ENCODE measurements at regions not wholly inside any gene's neighbourhood (a gene's known extent, or its start where the extent isn't known, plus 50 kb on each side); places are given as distances from the start of the nearest gene placed in this dataset.

- peak overlapping the region; percentile 82 for H2AK5ac ChIP-seq (ENCODE audit: low read length, severe bottlenecking)
- peaks cover 1% of the 10 kb centered on the region for H3K79me1 ChIP-seq (replicated peaks; ENCODE audit: low read length, poor library complexity, severe bottlenecking)
- no peak overlapping the region for H2AFZ ChIP-seq (ENCODE audit: low read depth, low read length)
- no peak overlapping the region for H3K27ac ChIP-seq (ENCODE audit: low read length, poor library complexity, severe bottlenecking)
- 53% methylated on average over 5 of the region's 5 CpGs for WGBS
- H3K18ac ChIP-seq (ENCODE audit: low read depth in 1 of 2, low read length in 2 of 2) = no peak overlapping the region
- no peak overlapping the region for H2BK15ac ChIP-seq (ENCODE audit: low read depth, poor library complexity, severe bottlenecking)
- H3K4me1 ChIP-seq (ENCODE audit: control insufficient read depth, insufficient read depth, low read depth, low read length) = peaks cover 12% of the 10 kb centered on the region
- DNase-seq = peak; percentile 28
- peaks cover 0 to 8% of the 10 kb centered on the region in 2 experiments for H3K27me3 ChIP-seq (ENCODE audit: control insufficient read depth in 1 of 2, insufficient read depth in 1 of 2, low read length in 2 of 2)
- no peak overlapping the region for H3K14ac ChIP-seq (ENCODE audit: low read length in 2 of 2)
- no peak overlapping the region for H3K4me3 ChIP-seq (ENCODE audit: insufficient read depth in 1 of 2, low read depth in 1 of 2, low read length in 2 of 2)
- no peak overlapping the region for H3K4ac ChIP-seq (ENCODE audit: low read depth in 1 of 2, low read length in 2 of 2)
- no peak overlapping the region for H2BK12ac ChIP-seq (ENCODE audit: low read length in 2 of 2)
- no peak overlapping the region for H3K4me2 ChIP-seq (ENCODE audit: low read length, poor library complexity, severe bottlenecking)
- no peak overlapping the region for H3K23ac ChIP-seq (ENCODE audit: low read length in 2 of 2)
- H2BK5ac ChIP-seq (ENCODE audit: low read depth, low read length, poor library complexity, severe bottlenecking) = no peak overlapping the region
- H3K9ac ChIP-seq (ENCODE audit: low read length) = no peak overlapping the region
- no peak overlapping the region for H4K8ac ChIP-seq (ENCODE audit: low read length)
- no peaks in the 10 kb centered on the region for H3K36me3 ChIP-seq (ENCODE audit: control insufficient read depth in 1 of 2, insufficient read depth in 2 of 2, low read depth in 1 of 2, low read length in 2 of 2)
- no peaks in the 10 kb centered on the region for H3K9me3 ChIP-seq (ENCODE audit: control insufficient read depth, low read length)
- no peak overlapping the region for H2BK120ac ChIP-seq (ENCODE audit: low read depth, low read length)
- H4K91ac ChIP-seq (ENCODE audit: low read length) = no peak overlapping the region
These were observed 283.3 kb upstream of the PWP1 start for GRCh38 chr12:107402041-107403022.

GRCh38 chr12:107404981-107405380, 280.6 kb upstream of the PWP1 start:
- Histone ChIP-seq H2AK5ac (ENCODE audit: low read length, severe bottlenecking) (no peak overlapping the region), H3K4me1 (ENCODE audit: control insufficient read depth, insufficient read depth, low read depth, low read length) (peaks cover 5% of the 10 kb centered on the region), H3K9ac (ENCODE audit: low read length) (no peak overlapping the region), H4K8ac (ENCODE audit: low read length) (no peak overlapping the region), H3K4ac (ENCODE audit: low read depth in 1 of 2, low read length in 2 of 2) (no peak overlapping the region), H3K79me1 (replicated peaks; ENCODE audit: low read length, poor library complexity, severe bottlenecking) (peaks cover 1% of the 10 kb centered on the region), H3K23ac (ENCODE audit: low read length in 2 of 2) (no peak overlapping the region), H2BK12ac (ENCODE audit: low read length in 2 of 2) (no peak overlapping the region), H2BK15ac (ENCODE audit: low read depth, poor library complexity, severe bottlenecking) (no peak overlapping the region), H3K4me2 (ENCODE audit: low read length, poor library complexity, severe bottlenecking) (no peak overlapping the region), H3K27ac (ENCODE audit: low read length, poor library complexity, severe bottlenecking) (no peak overlapping the region), H3K18ac (ENCODE audit: low read depth in 1 of 2, low read length in 2 of 2) (no peak overlapping the region), H4K91ac (ENCODE audit: low read length) (no peak overlapping the region), H3K4me3 (ENCODE audit: insufficient read depth in 1 of 2, low read depth in 1 of 2, low read length in 2 of 2) (no peak overlapping the region), H2BK5ac (ENCODE audit: low read depth, low read length, poor library complexity, severe bottlenecking) (no peak overlapping the region), H3K9me3 (ENCODE audit: control insufficient read depth, low read length) (no peaks in the 10 kb centered on the region), H3K36me3 (ENCODE audit: control insufficient read depth in 1 of 2, insufficient read depth in 2 of 2, low read depth in 1 of 2, low read length in 2 of 2) (no peaks in the 10 kb centered on the region), H2AFZ (ENCODE audit: low read depth, low read length) (no peak overlapping the region), H3K14ac (ENCODE audit: low read length in 2 of 2) (no peak overlapping the region), H3K27me3 (ENCODE audit: control insufficient read depth in 1 of 2, insufficient read depth in 1 of 2, low read length in 2 of 2) (peaks cover 0 to 17% of the 10 kb centered on the region in 2 experiments), H2BK120ac (ENCODE audit: low read depth, low read length) (no peak overlapping the region)
- peak; percentile 6 for DNase-seq
- WGBS = 53% methylated on average over 2 of the region's 4 CpGs

GRCh38 chr12:107405436-107405835, 280.2 kb upstream of the PWP1 start:
- Histone ChIP-seq H2BK12ac (ENCODE audit: low read length in 2 of 2) (no peak overlapping the region), H3K4me1 (ENCODE audit: control insufficient read depth, insufficient read depth, low read depth, low read length) (peaks cover 5% of the 10 kb centered on the region), H3K18ac (ENCODE audit: low read depth in 1 of 2, low read length in 2 of 2) (no peak overlapping the region), H2AK5ac (ENCODE audit: low read length, severe bottlenecking) (no peak overlapping the region), H3K9me3 (ENCODE audit: control insufficient read depth, low read length) (no peaks in the 10 kb centered on the region), H2BK15ac (ENCODE audit: low read depth, poor library complexity, severe bottlenecking) (no peak overlapping the region), H4K91ac (ENCODE audit: low read length) (no peak overlapping the region), H4K8ac (ENCODE audit: low read length) (no peak overlapping the region), H3K36me3 (ENCODE audit: control insufficient read depth in 1 of 2, insufficient read depth in 2 of 2, low read depth in 1 of 2, low read length in 2 of 2) (no peaks in the 10 kb centered on the region), H2BK5ac (ENCODE audit: low read depth, low read length, poor library complexity, severe bottlenecking) (no peak overlapping the region), H3K4me3 (ENCODE audit: insufficient read depth in 1 of 2, low read depth in 1 of 2, low read length in 2 of 2) (no peak overlapping the region), H3K9ac (ENCODE audit: low read length) (no peak overlapping the region), H3K14ac (ENCODE audit: low read length in 2 of 2) (no peak overlapping the region), H3K4me2 (ENCODE audit: low read length, poor library complexity, severe bottlenecking) (no peak overlapping the region), H3K4ac (ENCODE audit: low read depth in 1 of 2, low read length in 2 of 2) (no peak overlapping the region), H2AFZ (ENCODE audit: low read depth, low read length) (no peak overlapping the region), H3K27me3 (ENCODE audit: control insufficient read depth in 1 of 2, insufficient read depth in 1 of 2, low read length in 2 of 2) (peaks cover 0 to 17% of the 10 kb centered on the region in 2 experiments), H3K27ac (ENCODE audit: low read length, poor library complexity, severe bottlenecking) (no peak overlapping the region), H3K23ac (ENCODE audit: low read length in 2 of 2) (no peak overlapping the region), H2BK120ac (ENCODE audit: low read depth, low read length) (no peak overlapping the region), H3K79me1 (replicated peaks; ENCODE audit: low read length, poor library complexity, severe bottlenecking) (peaks cover under 1% of the 10 kb centered on the region)
- no peak for DNase-seq
- WGBS = 87% methylated on average over 7 of the region's 7 CpGs

GRCh38 chr12:107406932-107407331, 278.7 kb upstream of the PWP1 start:
- Histone ChIP-seq H3K14ac (ENCODE audit: low read length in 2 of 2) (no peak overlapping the region), H3K4me2 (ENCODE audit: low read length, poor library complexity, severe bottlenecking) (no peak overlapping the region), H3K4me1 (ENCODE audit: control insufficient read depth, insufficient read depth, low read depth, low read length) (peaks cover 4% of the 10 kb centered on the region), H2BK15ac (ENCODE audit: low read depth, poor library complexity, severe bottlenecking) (no peak overlapping the region), H3K9me3 (ENCODE audit: control insufficient read depth, low read length) (no peaks in the 10 kb centered on the region), H2AFZ (ENCODE audit: low read depth, low read length) (no peak overlapping the region), H4K8ac (ENCODE audit: low read length) (no peak overlapping the region), H3K9ac (ENCODE audit: low read length) (no peak overlapping the region), H4K91ac (ENCODE audit: low read length) (no peak overlapping the region), H2BK120ac (ENCODE audit: low read depth, low read length) (no peak overlapping the region), H3K36me3 (ENCODE audit: control insufficient read depth in 1 of 2, insufficient read depth in 2 of 2, low read depth in 1 of 2, low read length in 2 of 2) (no peaks in the 10 kb centered on the region), H2BK12ac (ENCODE audit: low read length in 2 of 2) (no peak overlapping the region), H2BK5ac (ENCODE audit: low read depth, low read length, poor library complexity, severe bottlenecking) (no peak overlapping the region), H2AK5ac (ENCODE audit: low read length, severe bottlenecking) (peak overlapping the region; percentile 35), H3K79me1 (replicated peaks; ENCODE audit: low read length, poor library complexity, severe bottlenecking) (no peaks in the 10 kb centered on the region), H3K27ac (ENCODE audit: low read length, poor library complexity, severe bottlenecking) (no peak overlapping the region), H3K4ac (ENCODE audit: low read depth in 1 of 2, low read length in 2 of 2) (no peak overlapping the region), H3K18ac (ENCODE audit: low read depth in 1 of 2, low read length in 2 of 2) (no peak overlapping the region), H3K27me3 (ENCODE audit: control insufficient read depth in 1 of 2, insufficient read depth in 1 of 2, low read length in 2 of 2) (peaks cover 0 to 17% of the 10 kb centered on the region in 2 experiments), H3K23ac (ENCODE audit: low read length in 2 of 2) (no peak overlapping the region), H3K4me3 (ENCODE audit: insufficient read depth in 1 of 2, low read depth in 1 of 2, low read length in 2 of 2) (no peak overlapping the region)
- WGBS = 87% methylated on average over 5 of the region's 5 CpGs
- no peak for DNase-seq

Data from mesenchymal stem cell (in vitro differentiated cells and primary cell).